Transverse colon (tissue), 4 donors: ENCODE measurements at regions not wholly inside any gene's neighbourhood (a gene's known extent, or its start where the extent isn't known, plus 50 kb on each side); places are given as distances from the start of the nearest gene placed in this dataset.

Experiments used
- DNase-seq: peaks from one replicate; pipeline ENCODE4 v3.0.0-alpha.2; 2019
- H3K27ac ChIP-seq, 4 donors: fragments of 200-600 bp; sonication (generic); 2 replicates each; pipeline ENCODE4 v1.5.1; 2016 to 2018; ENCODE audit warnings: inconsistent platforms in 4 of 4
- H3K27me3 ChIP-seq: fragments of 200-600 bp; sonication (generic); 2 replicates; pipeline ENCODE4 v1.5.1; 2017; ENCODE audit warnings: inconsistent platforms
- H3K36me3 ChIP-seq, 4 donors: fragments of 200-600 bp; sonication (generic); 2 replicates each; pipeline ENCODE4 v1.5.1; 2017 to 2019; ENCODE audit warnings: inconsistent platforms in 4 of 4
- H3K4me1 ChIP-seq, 4 donors: fragments of 200-600 bp; sonication (generic); 2 replicates each; pipeline ENCODE4 v1.5.1; 2017 to 2020; ENCODE audit warnings: inconsistent platforms in 4 of 4
- H3K4me3 ChIP-seq, 4 donors: fragments of 200-600 bp; sonication (generic); 1 replicate in 1 of 4; 2 replicates in 3 of 4; pipeline versions ENCODE4 v1.5.1 to v1.6.1; 2017 to 2019; ENCODE audit warnings: inconsistent platforms in 4 of 4
- H3K9me3 ChIP-seq, 2 donors: fragments of 200-600 bp; sonication (generic); 2 replicates each; pipeline ENCODE4 v1.5.1; 2017 to 2019; ENCODE audit warnings: inconsistent platforms in 2 of 2
- CTCF ChIP-seq, 5 experiments: fragments of 200-600 bp in 3 of 5; fragments of 450-650 bp in 2 of 5; sonication (generic) in 3 of 5; IDR thresholded peaks; 1 replicate in 2 of 5; 2 replicates in 3 of 5; pipeline ENCODE4 v1.5.1; 2016 to 2017; ENCODE audit warnings: antibody characterized with exemption in 5 of 5, inconsistent platforms in 3 of 5, mild to moderate bottlenecking in 2 of 5, moderate library complexity in 1 of 5
- EP300 ChIP-seq: sonication (generic); formaldehyde crosslinking; IDR thresholded peaks from one replicate; pipeline ENCODE4 v1.6.1; 2017; ENCODE audit warnings: antibody characterized with exemption, low read depth
- POLR2A ChIP-seq: fragments of 450-650 bp; IDR thresholded peaks from one replicate; pipeline ENCODE4 v1.6.1; 2016; ENCODE audit warnings: antibody characterized with exemption, mild to moderate bottlenecking, moderate library complexity
- POLR2AphosphoS5 ChIP-seq, 3 donors: sonication (generic); formaldehyde crosslinking; IDR thresholded peaks; one replicate each; pipeline ENCODE4 v1.6.1; 2016; ENCODE audit warnings: antibody characterized with exemption in 3 of 3
- WGBS, 2 donors: methylation state at CpG; one replicate each; pipeline ENCODE4 v1.1.5; 2018; ENCODE audit warnings: low coverage in 1 of 2; 5-methylcytosine and 5-hydroxymethylcytosine counted together
- in situ Hi-C, 4 donors: fragments of 200-750 bp; cut with MboI; loops; one replicate each; pipeline versions ENCODE4 v1.15.0 to v1.15.1; 2017; ENCODE audit warnings: low sequenced_read_pairs in 3 of 4, low pct_ligation_motif_present in 1 of 4, low pct_unique_long_range_greater_than_20kb in 1 of 4
- intact Hi-C: fragments of 100-400 bp; cut with DNase I; formaldehyde crosslinking; loops from one replicate; pipeline ENCODE4 v1.15.1; 2023; ENCODE audit warnings: low total_unique reads

- in situ Hi-C loops: no loop called here
- Histone ChIP-seq H3K27me3 (no peaks in the 10 kb centered on the region), H3K9me3 (no peaks in the 10 kb centered on the region), H3K4me3 (no peak overlapping the region), H3K36me3 (no peaks in the 10 kb centered on the region), H3K4me1 (peaks cover 0 to 3% (median 0%) of the 10 kb centered on the region in 4 donors), H3K27ac (no peak overlapping the region)
- no peak for DNase-seq
- 66 to 91% methylated on average over 1 to 2 of the region's 2 CpGs for WGBS, 2 donors
- TF ChIP-seq POLR2A (no peak), POLR2AphosphoS5 (IDR thresholded peaks at IDR 0.05) (no peak), EP300 (no peak), CTCF (IDR thresholded peaks at IDR 0.05) (no peak)
- intact Hi-C loops: no loop called here
Observed at GRCh38 chr18:24885276-24885675, 424.8 kb downstream of the HRH4 start.

- Histone ChIP-seq H3K4me1 (peaks cover 0 to 5% (median 0%) of the 10 kb centered on the region in 4 donors), H3K4me3 (no peak overlapping the region), H3K9me3 (no peaks in the 10 kb centered on the region), H3K27me3 (no peaks in the 10 kb centered on the region), H3K27ac (no peak overlapping the region), H3K36me3 (no peaks in the 10 kb centered on the region)
- DNase-seq: no peak
- intact Hi-C loops: loop anchor here (5.0 kb wide), 1 partner anchor 1312 kb away; no protein-coding TSS in a partner anchor
- WGBS, 2 donors: 0 to 53% methylated on average over 1 to 2 of the region's 2 CpGs
- TF ChIP-seq CTCF (IDR thresholded peaks at IDR 0.05) (no peak), EP300 (no peak), POLR2A (no peak), POLR2AphosphoS5 (IDR thresholded peaks at IDR 0.05) (no peak)
- in situ Hi-C loops: no loop called here
Observed at GRCh38 chr18:24894880-24895279, 434.4 kb downstream of the HRH4 start.

GRCh38 chr18:24897461-24897860 lies 437.0 kb downstream of the HRH4 start:
- Histone ChIP-seq H3K9me3 (no peaks in the 10 kb centered on the region), H3K36me3 (no peaks in the 10 kb centered on the region), H3K27ac (no peak overlapping the region), H3K4me3 (no peak overlapping the region), H3K27me3 (no peaks in the 10 kb centered on the region), H3K4me1 (peaks cover 0 to 5% (median 0%) of the 10 kb centered on the region in 4 donors)
- DNase-seq: no peak
- TF ChIP-seq POLR2AphosphoS5 (IDR thresholded peaks at IDR 0.05) (no peak), CTCF (IDR thresholded peaks at IDR 0.05) (no peak), POLR2A (no peak), EP300 (no peak)
- intact Hi-C loops: loop anchor here (5.0 kb wide), 1 partner anchor 1310 kb away; no protein-coding TSS in a partner anchor
- in situ Hi-C loops: no loop called here
- WGBS, 2 donors: 83 to 100% methylated on average over 1 of the region's 1 CpG

GRCh38 chr18:24910221-24910620 lies 441.7 kb downstream of the ZNF521 start:
- intact Hi-C loops: no loop called here
- Histone ChIP-seq H3K27me3 (no peaks in the 10 kb centered on the region), H3K9me3 (no peaks in the 10 kb centered on the region), H3K4me3 (no peak overlapping the region), H3K27ac (no peak overlapping the region), H3K36me3 (no peaks in the 10 kb centered on the region), H3K4me1 (no peaks in the 10 kb centered on the region)
- TF ChIP-seq POLR2AphosphoS5 (IDR thresholded peaks at IDR 0.05) (no peak), EP300 (no peak), POLR2A (no peak), CTCF (IDR thresholded peaks at IDR 0.05) (no peak)
- no peak for DNase-seq
- in situ Hi-C loops: no loop called here
